KOPT-K1 (cell line): ENCODE measurements at regions not wholly inside any gene's neighbourhood (a gene's known extent, or its start where the extent isn't known, plus 50 kb on each side); places are given as distances from the start of the nearest gene placed in this dataset.

Experiments
- H3K27ac ChIP-seq: fragments of 200-600 bp; sonication (generic); 2 replicates; pipeline ENCODE4 v1.5.1; 2016; ENCODE audit warnings: antibody characterized with exemption, mild to moderate bottlenecking, low read depth, low read length; ENCODE audit not compliant: poor library complexity, severe bottlenecking
- H3K36me3 ChIP-seq: fragments of 200-600 bp; sonication (generic); 2 replicates; pipeline ENCODE4 v1.5.1; 2017; ENCODE audit warnings: antibody characterized with exemption, mild to moderate bottlenecking, low read length, moderate library complexity; ENCODE audit not compliant: insufficient read depth
- H3K9me3 ChIP-seq: fragments of 200-600 bp; sonication (generic); 2 replicates; pipeline ENCODE4 v1.5.1; 2017; ENCODE audit warnings: antibody characterized with exemption, low read length, mild to moderate bottlenecking; ENCODE audit not compliant: insufficient read depth, poor library complexity, severe bottlenecking

GRCh38 chr2:41729800-41730364 is 317.9 kb upstream of the PKDCC start:
- Histone ChIP-seq H3K27ac (no peak overlapping the region), H3K9me3 (no peaks in the 10 kb centered on the region), H3K36me3 (no peaks in the 10 kb centered on the region)

- H3K36me3 ChIP-seq = no peaks in the 10 kb centered on the region
- H3K27ac ChIP-seq = no peak overlapping the region
- H3K9me3 ChIP-seq = no peaks in the 10 kb centered on the region
These were observed 312.8 kb upstream of the PKDCC start for GRCh38 chr2:41735006-41735405.

- Histone ChIP-seq H3K9me3 (no peaks in the 10 kb centered on the region), H3K36me3 (no peaks in the 10 kb centered on the region)
These were observed 312.3 kb upstream of the PKDCC start for GRCh38 chr2:41735476-41735875.

GRCh38 chr2:41736105-41736567 is 311.7 kb upstream of the PKDCC start:
- no peak overlapping the region for H3K27ac ChIP-seq
- no peaks in the 10 kb centered on the region for H3K36me3 ChIP-seq
- no peaks in the 10 kb centered on the region for H3K9me3 ChIP-seq

More at GRCh38 chr2:41735476-41735875, 312.3 kb upstream of the PKDCC start:
- H3K27ac ChIP-seq = no peak overlapping the region

- Histone ChIP-seq H3K9me3 (no peaks in the 10 kb centered on the region), H3K36me3 (no peaks in the 10 kb centered on the region), H3K27ac (no peak overlapping the region)
These were observed 311.2 kb upstream of the PKDCC start for GRCh38 chr2:41736586-41736985.

GRCh38 chr2:41737888-41738287 is 309.9 kb upstream of the PKDCC start:
- H3K9me3 ChIP-seq = no peaks in the 10 kb centered on the region
- H3K36me3 ChIP-seq = no peaks in the 10 kb centered on the region
- H3K27ac ChIP-seq = no peak overlapping the region

- no peaks in the 10 kb centered on the region for H3K9me3 ChIP-seq
- H3K36me3 ChIP-seq = no peaks in the 10 kb centered on the region
- no peak overlapping the region for H3K27ac ChIP-seq
These were observed 305.7 kb upstream of the PKDCC start for GRCh38 chr2:41741951-41742595.

GRCh38 chr2:41743324-41743723 is 304.5 kb upstream of the PKDCC start:
- Histone ChIP-seq H3K9me3 (no peaks in the 10 kb centered on the region), H3K27ac (no peak overlapping the region), H3K36me3 (no peaks in the 10 kb centered on the region)

- Histone ChIP-seq H3K9me3 (no peaks in the 10 kb centered on the region), H3K36me3 (no peaks in the 10 kb centered on the region), H3K27ac (no peak overlapping the region)
These were observed 297.0 kb upstream of the PKDCC start for GRCh38 chr2:41750829-41751228.

GRCh38 chr2:41759880-41760279 is 287.9 kb upstream of the PKDCC start:
- H3K27ac ChIP-seq = no peak overlapping the region
- no peaks in the 10 kb centered on the region for H3K36me3 ChIP-seq
- H3K9me3 ChIP-seq = no peaks in the 10 kb centered on the region

- H3K36me3 ChIP-seq = no peaks in the 10 kb centered on the region
- no peak overlapping the region for H3K27ac ChIP-seq
- H3K9me3 ChIP-seq = no peaks in the 10 kb centered on the region
These were observed 284.7 kb upstream of the PKDCC start for GRCh38 chr2:41763141-41763540.

- Histone ChIP-seq H3K27ac (no peak overlapping the region), H3K36me3 (no peaks in the 10 kb centered on the region), H3K9me3 (no peaks in the 10 kb centered on the region)
These were observed 283.7 kb upstream of the PKDCC start for GRCh38 chr2:41764131-41764530.

GRCh38 chr2:41764919-41765318 is 282.9 kb upstream of the PKDCC start:
- no peaks in the 10 kb centered on the region for H3K9me3 ChIP-seq
- H3K27ac ChIP-seq = no peak overlapping the region
- H3K36me3 ChIP-seq = no peaks in the 10 kb centered on the region

GRCh38 chr2:41768310-41768709 is 279.5 kb upstream of the PKDCC start:
- H3K9me3 ChIP-seq = no peaks in the 10 kb centered on the region
- H3K36me3 ChIP-seq = no peaks in the 10 kb centered on the region
- no peak overlapping the region for H3K27ac ChIP-seq

GRCh38 chr2:41771710-41772109 is 276.1 kb upstream of the PKDCC start:
- Histone ChIP-seq H3K9me3 (no peaks in the 10 kb centered on the region), H3K27ac (no peak overlapping the region), H3K36me3 (no peaks in the 10 kb centered on the region)

GRCh38 chr2:41772697-41773096 is 275.1 kb upstream of the PKDCC start:
- H3K27ac ChIP-seq = no peak overlapping the region
- no peaks in the 10 kb centered on the region for H3K9me3 ChIP-seq
- no peaks in the 10 kb centered on the region for H3K36me3 ChIP-seq
